ENCODE measurements at regions not wholly inside any gene's neighbourhood (a gene's known extent, or its start where the extent isn't known, plus 50 kb on each side); places are given as distances from the start of the nearest gene placed in this dataset.

DNA sequence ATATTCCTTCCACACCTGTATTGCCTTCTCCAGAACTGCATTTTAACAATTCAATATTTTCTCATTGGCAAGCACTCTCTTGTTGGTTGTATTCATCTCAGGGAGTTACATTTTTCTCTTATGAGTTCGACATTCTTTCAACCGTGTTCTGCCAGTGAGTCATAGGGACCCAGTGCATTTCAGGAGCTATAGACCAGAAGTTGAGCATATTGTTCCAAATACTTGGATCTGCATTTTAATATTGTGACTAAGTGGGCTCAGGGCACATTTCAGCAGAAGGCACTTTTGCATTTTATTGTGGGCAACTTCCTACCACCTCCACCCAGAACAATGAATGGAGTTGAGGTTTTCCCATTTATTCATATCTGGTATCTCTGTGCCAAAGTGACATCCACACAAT lies 132.8 kb downstream of the TNFSF18 start:
- TF ChIP-seq TAF1 (IDR thresholded peaks at IDR 0.05; ENCODE audit: low read depth, low read length) (no peak), POLR2A (IDR thresholded peaks at IDR 0.05; ENCODE audit: low read depth, low read length) (no peak), SPI1 (IDR thresholded peaks at IDR 0.05; ENCODE audit: low read depth, low read length) (no peak), PAX5 (IDR thresholded peaks at IDR 0.05; ENCODE audit: insufficient read depth, low read length, severe bottlenecking) (no peak)
